ENCODE measurements at regions not wholly inside any gene's neighbourhood (a gene's known extent, or its start where the extent isn't known, plus 50 kb on each side); places are given as distances from the start of the nearest gene placed in this dataset.

DNA sequence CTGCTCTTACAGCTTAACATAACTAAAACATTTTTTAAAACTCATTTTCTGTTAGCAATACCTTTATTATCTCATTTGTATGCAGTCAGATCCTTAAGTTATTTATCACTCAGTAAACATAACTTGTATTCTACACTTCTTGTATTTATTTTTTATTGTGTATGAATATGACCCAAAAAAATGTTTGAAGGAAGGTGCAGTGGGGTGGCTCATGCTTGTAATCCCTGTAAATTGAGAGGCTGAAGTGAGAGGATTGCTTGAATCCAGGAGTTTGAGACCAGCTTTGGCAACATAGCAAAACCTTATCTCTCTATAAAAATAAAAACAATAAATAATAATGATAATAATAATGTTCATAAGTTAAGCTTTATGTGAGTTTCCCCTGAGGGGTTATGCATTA is 1004.8 kb downstream of the SLITRK5 start:
- H3K4me3 ChIP-seq, result no peak overlapping the region
- TF ChIP-seq, protein P1, sequence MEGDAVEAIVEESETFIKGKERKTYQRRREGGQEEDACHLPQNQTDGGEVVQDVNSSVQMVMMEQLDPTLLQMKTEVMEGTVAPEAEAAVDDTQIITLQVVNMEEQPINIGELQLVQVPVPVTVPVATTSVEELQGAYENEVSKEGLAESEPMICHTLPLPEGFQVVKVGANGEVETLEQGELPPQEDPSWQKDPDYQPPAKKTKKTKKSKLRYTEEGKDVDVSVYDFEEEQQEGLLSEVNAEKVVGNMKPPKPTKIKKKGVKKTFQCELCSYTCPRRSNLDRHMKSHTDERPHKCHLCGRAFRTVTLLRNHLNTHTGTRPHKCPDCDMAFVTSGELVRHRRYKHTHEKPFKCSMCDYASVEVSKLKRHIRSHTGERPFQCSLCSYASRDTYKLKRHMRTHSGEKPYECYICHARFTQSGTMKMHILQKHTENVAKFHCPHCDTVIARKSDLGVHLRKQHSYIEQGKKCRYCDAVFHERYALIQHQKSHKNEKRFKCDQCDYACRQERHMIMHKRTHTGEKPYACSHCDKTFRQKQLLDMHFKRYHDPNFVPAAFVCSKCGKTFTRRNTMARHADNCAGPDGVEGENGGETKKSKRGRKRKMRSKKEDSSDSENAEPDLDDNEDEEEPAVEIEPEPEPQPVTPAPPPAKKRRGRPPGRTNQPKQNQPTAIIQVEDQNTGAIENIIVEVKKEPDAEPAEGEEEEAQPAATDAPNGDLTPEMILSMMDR (IDR thresholded peaks at IDR 0.05; ENCODE audit: borderline replicate concordance), result no peak
- intact Hi-C loops (cut with micrococcal nuclease), result no loop called here
- H3K4me1 ChIP-seq, result no peaks in the 10 kb centered on the region
- H3K27ac ChIP-seq (replicated peaks), result no peak overlapping the region
- H3K27me3 ChIP-seq (ENCODE audit: low read depth), result no peaks in the 10 kb centered on the region
- no peak for DNase-seq
- no peaks in the 10 kb centered on the region for H3K36me3 ChIP-seq
- H3K9me3 ChIP-seq (replicated peaks), result no peaks in the 10 kb centered on the region

DNA sequence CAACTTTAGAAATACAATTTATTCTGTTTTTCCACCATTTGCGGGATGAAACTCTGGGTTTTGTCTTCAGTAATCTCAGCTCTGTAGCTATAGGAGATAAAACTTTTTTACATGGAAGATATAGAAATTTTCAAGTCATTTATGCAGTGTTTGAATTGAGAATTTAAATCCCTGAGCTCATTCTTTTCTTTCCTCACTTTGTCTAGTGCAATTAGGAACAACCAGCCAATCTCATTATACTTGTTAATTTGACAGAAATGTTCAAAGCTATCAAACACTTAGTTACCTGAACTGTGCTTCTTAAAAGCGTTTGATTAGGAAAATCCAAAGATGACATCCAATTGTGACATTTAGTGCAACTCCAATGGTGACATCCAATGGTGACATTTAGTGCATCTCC is 1014.3 kb downstream of the SLITRK5 start:
- no peak overlapping the region for H3K27ac ChIP-seq (replicated peaks)
- DNase-seq, result no peak
- no peaks in the 10 kb centered on the region for H3K4me1 ChIP-seq
- TF ChIP-seq, protein P1 (IDR thresholded peaks at IDR 0.05; ENCODE audit: borderline replicate concordance), result no peak
- no peaks in the 10 kb centered on the region for H3K27me3 ChIP-seq (ENCODE audit: low read depth)
- H3K9me3 ChIP-seq (replicated peaks), result peaks cover 9% of the 10 kb centered on the region
- H3K36me3 ChIP-seq, result no peaks in the 10 kb centered on the region
- no peak overlapping the region for H3K4me3 ChIP-seq
- intact Hi-C loops (cut with micrococcal nuclease), result no loop called here

DNA sequence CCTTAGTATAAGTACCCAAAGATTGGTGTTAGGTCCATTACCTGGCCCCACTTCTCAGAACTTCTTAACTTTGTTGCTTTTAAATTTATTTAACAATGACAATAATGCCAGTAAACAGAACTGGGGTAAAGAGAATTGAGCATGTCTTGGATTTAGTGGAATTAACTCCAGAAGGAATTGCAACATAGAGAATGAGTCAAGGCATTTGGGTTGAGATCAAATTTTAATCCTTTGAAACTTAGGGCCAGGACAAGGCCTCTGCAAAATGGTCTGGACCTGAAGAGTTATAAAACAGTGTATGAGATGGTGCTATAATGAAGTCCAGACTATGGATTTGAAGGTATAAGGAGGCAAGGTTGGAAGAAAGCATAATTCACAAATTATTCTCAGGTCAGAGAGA is 1030.4 kb downstream of the SLITRK5 start:
- intact Hi-C loops (cut with micrococcal nuclease), result no loop called here

DNA sequence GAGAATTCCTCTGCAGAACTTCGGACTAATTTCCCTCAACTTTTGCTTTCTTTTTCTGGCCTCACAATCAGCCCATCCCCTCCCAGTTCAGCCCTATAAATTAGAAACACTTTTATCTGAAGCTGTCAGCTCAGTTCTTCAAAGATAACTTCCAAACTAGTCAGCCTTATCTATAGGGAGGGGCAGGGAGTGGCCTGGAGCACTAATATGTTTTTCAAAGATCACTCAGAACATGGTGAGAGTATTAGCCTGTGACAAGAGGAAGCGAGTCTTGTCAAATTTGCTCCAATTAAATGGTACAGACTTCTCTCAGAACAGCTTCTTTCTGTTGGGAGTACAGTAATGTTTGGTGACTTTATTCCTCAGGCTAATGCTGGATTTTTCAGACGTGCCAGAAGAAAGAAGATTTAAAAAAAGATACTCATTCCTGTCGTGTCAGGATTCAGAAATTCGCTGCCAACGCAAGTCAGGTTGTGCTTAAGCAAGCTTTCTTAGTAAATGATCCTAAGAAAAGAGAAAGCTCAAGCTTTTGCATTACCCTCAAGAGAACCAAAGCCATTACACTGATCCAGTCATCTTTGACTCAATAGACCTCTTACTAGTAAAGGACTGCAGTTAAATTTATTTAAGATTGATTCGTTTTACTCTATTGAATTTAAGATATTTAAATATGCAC is 1033.6 kb downstream of the SLITRK5 start:
- Histone ChIP-seq H3K36me3 (no peaks in the 10 kb centered on the region), H3K9me3 (replicated peaks) (peaks cover 2% of the 10 kb centered on the region), H3K27ac (replicated peaks) (no peak overlapping the region), H3K4me3 (peak overlapping the region; percentile 48), H3K4me1 (no peaks in the 10 kb centered on the region), H3K27me3 (ENCODE audit: low read depth) (no peaks in the 10 kb centered on the region)
- TF ChIP-seq, protein P1 (IDR thresholded peaks at IDR 0.05; ENCODE audit: borderline replicate concordance), result no peak
- no peak for DNase-seq
- intact Hi-C loops (cut with micrococcal nuclease), result no loop called here

More for the DNA sequence above, 1030.4 kb downstream of the SLITRK5 start:
- H3K4me1 ChIP-seq, result no peaks in the 10 kb centered on the region
- TF ChIP-seq, protein P1 (IDR thresholded peaks at IDR 0.05; ENCODE audit: borderline replicate concordance), result no peak
- DNase-seq, result no peak
- no peak overlapping the region for H3K4me3 ChIP-seq
- H3K27me3 ChIP-seq (ENCODE audit: low read depth), result no peaks in the 10 kb centered on the region
- H3K36me3 ChIP-seq, result no peaks in the 10 kb centered on the region
- H3K27ac ChIP-seq (replicated peaks), result no peak overlapping the region
- peaks cover 15% of the 10 kb centered on the region for H3K9me3 ChIP-seq (replicated peaks)

DNA sequence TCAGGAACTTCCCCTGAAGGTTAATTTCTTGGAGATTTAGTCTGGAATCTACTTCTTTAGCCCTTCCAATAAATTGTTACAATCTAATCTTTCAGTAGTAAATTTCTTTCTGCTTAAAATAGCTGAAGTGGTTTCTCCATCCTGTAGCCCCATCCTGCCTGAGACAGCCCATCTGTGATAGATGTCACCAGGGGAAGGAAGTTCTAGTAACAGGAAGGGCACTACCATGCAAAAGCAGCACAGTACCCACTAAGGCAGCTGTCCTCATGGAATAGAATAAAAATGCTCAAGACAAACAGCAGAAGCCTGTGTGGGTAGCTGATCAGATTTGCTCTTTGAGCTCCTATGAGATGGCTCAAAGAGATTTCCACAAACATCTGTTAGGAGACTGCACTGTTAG is 1036.5 kb downstream of the SLITRK5 start:
- TF ChIP-seq, protein P1 (IDR thresholded peaks at IDR 0.05; ENCODE audit: borderline replicate concordance), result no peak
- no peaks in the 10 kb centered on the region for H3K9me3 ChIP-seq (replicated peaks)
- intact Hi-C loops (cut with micrococcal nuclease), result no loop called here
- H3K27ac ChIP-seq (replicated peaks), result no peak overlapping the region
- no peak for DNase-seq
- H3K36me3 ChIP-seq, result no peaks in the 10 kb centered on the region
- H3K4me3 ChIP-seq, result no peak overlapping the region
- no peaks in the 10 kb centered on the region for H3K4me1 ChIP-seq
- H3K27me3 ChIP-seq (ENCODE audit: low read depth), result no peaks in the 10 kb centered on the region

All from left ventricle myocardium inferior (tissue), 1 donor.